ENCODE measurements at regions not wholly inside any gene's neighbourhood (a gene's known extent, or its start where the extent isn't known, plus 50 kb on each side); places are given as distances from the start of the nearest gene placed in this dataset.

- Histone ChIP-seq H3K4me3 (ENCODE audit: control extremely low read depth in 1 of 5, extremely low read depth in 1 of 5, insufficient read depth in 1 of 5, low read depth in 2 of 5, low read length in 4 of 5) (no peak overlapping the region), H4K20me1 (ENCODE audit: control insufficient read depth, insufficient read depth, low read length, poor library complexity, severe bottlenecking) (no peaks in the 10 kb centered on the region), H3K27ac (ENCODE audit: low read length in 2 of 2) (no peak overlapping the region), H3K36me3 (replicated peaks in 1 of 2; ENCODE audit: control extremely low read depth in 1 of 2, control insufficient read depth in 1 of 2, extremely low read depth in 1 of 2, insufficient read depth in 2 of 2, low read length in 1 of 2) (no peaks in the 10 kb centered on the region), H3K4me1 (ENCODE audit: control insufficient read depth in 2 of 2, insufficient read depth in 2 of 2, low read length in 2 of 2) (no peaks in the 10 kb centered on the region), H3K27me3 (replicated peaks in 1 of 4; ENCODE audit: control extremely low read depth in 1 of 4, control insufficient read depth in 3 of 4, insufficient read depth in 4 of 4, low read length in 3 of 4) (peaks cover 0 to 7% (median 2%) of the 10 kb centered on the region in 4 experiments), H3K79me2 (ENCODE audit: control insufficient read depth, insufficient read depth, low read length) (no peaks in the 10 kb centered on the region), H3K9me3 (ENCODE audit: control extremely low read depth in 1 of 3, control insufficient read depth in 2 of 3, insufficient read depth in 1 of 3, low read length in 2 of 3) (peaks cover 0 to 4% (median 1%) of the 10 kb centered on the region in 3 donors), H2AFZ (ENCODE audit: insufficient read depth, low read depth, low read length, poor library complexity, severe bottlenecking) (no peak overlapping the region), H3K9ac (ENCODE audit: low read length) (no peak overlapping the region), H3K4me2 (replicated peaks; ENCODE audit: low read depth, low read length, poor library complexity, severe bottlenecking) (no peak overlapping the region)
- 88% methylated on average over 1 of the region's 3 CpGs for WGBS (ENCODE audit: insufficient coverage)
- H3K4me3 Mint-ChIP-seq = no peak overlapping the region
- DNase-seq (no peak), ATAC-seq (ENCODE audit: low read depth) (no peak)
- H3K27ac Mint-ChIP-seq = no peak overlapping the region
- CTCF ChIA-PET = no interaction called here
- H3K9me3 Mint-ChIP-seq (ENCODE audit: insufficient read depth) = peaks cover 5% of the 10 kb centered on the region
- peaks cover 39% of the 10 kb centered on the region for H3K27me3 Mint-ChIP-seq
- POLR2A ChIA-PET = no interaction called here
- H3K4me1 Mint-ChIP-seq = no peaks in the 10 kb centered on the region
- no peak for TF ChIP-seq CTCF (IDR thresholded peaks at IDR 0.05)
- no peak for TF ChIP-seq EZH2 (IDR thresholded peaks at IDR 0.05; ENCODE audit: borderline replicate concordance, insufficient read depth, low read depth, low read length, poor library complexity, severe bottlenecking)
- intact Hi-C loops (cut with micrococcal nuclease) = no loop called here
Observed at GRCh38 chr2:12968399-12968798, 251.7 kb downstream of the TRIB2 start.

GRCh38 chr2:12970861-12971260 lies 254.1 kb downstream of the TRIB2 start:
- WGBS (ENCODE audit: insufficient coverage) = 80% methylated on average over 1 of the region's 4 CpGs
- CTCF ChIA-PET = interaction anchor here (1.7 kb wide), 1 partner anchor 36 kb away, joined by 6 read pairs; no protein-coding TSS in a partner anchor

More at GRCh38 chr2:12970861-12971260, 254.1 kb downstream of the TRIB2 start:
- no peak overlapping the region for H3K4me3 ChIP-seq (ENCODE audit: control extremely low read depth in 1 of 5, extremely low read depth in 1 of 5, insufficient read depth in 1 of 5, low read depth in 2 of 5, low read length in 4 of 5)
- no peak overlapping the region for H2AFZ ChIP-seq (ENCODE audit: insufficient read depth, low read depth, low read length, poor library complexity, severe bottlenecking)
- H3K4me2 ChIP-seq (replicated peaks; ENCODE audit: low read depth, low read length, poor library complexity, severe bottlenecking) = no peak overlapping the region
- POLR2A ChIA-PET = no interaction called here
- no peaks in the 10 kb centered on the region for H3K4me1 ChIP-seq (ENCODE audit: control insufficient read depth in 2 of 2, insufficient read depth in 2 of 2, low read length in 2 of 2)
- no peak overlapping the region for H3K27ac ChIP-seq (ENCODE audit: low read length in 2 of 2)
- H3K36me3 ChIP-seq (replicated peaks in 1 of 2; ENCODE audit: control extremely low read depth in 1 of 2, control insufficient read depth in 1 of 2, extremely low read depth in 1 of 2, insufficient read depth in 2 of 2, low read length in 1 of 2) = no peaks in the 10 kb centered on the region
- Mint-ChIP-seq H3K27ac (no peak overlapping the region), H3K9me3 (ENCODE audit: insufficient read depth) (peaks cover 8% of the 10 kb centered on the region), H3K4me3 (no peak overlapping the region), H3K27me3 (peaks cover 45% of the 10 kb centered on the region), H3K4me1 (no peaks in the 10 kb centered on the region)
- no peak for TF ChIP-seq EZH2 (IDR thresholded peaks at IDR 0.05; ENCODE audit: borderline replicate concordance, insufficient read depth, low read depth, low read length, poor library complexity, severe bottlenecking)
- no peak for TF ChIP-seq CTCF (IDR thresholded peaks at IDR 0.05)
- DNase-seq (no peak), ATAC-seq (ENCODE audit: low read depth) (no peak)
- intact Hi-C loops (cut with micrococcal nuclease) = no loop called here
- peaks cover 0 to 7% (median 2%) of the 10 kb centered on the region in 4 experiments for H3K27me3 ChIP-seq (replicated peaks in 1 of 4; ENCODE audit: control extremely low read depth in 1 of 4, control insufficient read depth in 3 of 4, insufficient read depth in 4 of 4, low read length in 3 of 4)
- H3K79me2 ChIP-seq (ENCODE audit: control insufficient read depth, insufficient read depth, low read length) = no peaks in the 10 kb centered on the region
- no peak overlapping the region for H3K9ac ChIP-seq (ENCODE audit: low read length)
- no peaks in the 10 kb centered on the region for H4K20me1 ChIP-seq (ENCODE audit: control insufficient read depth, insufficient read depth, low read length, poor library complexity, severe bottlenecking)
- H3K9me3 ChIP-seq (ENCODE audit: control extremely low read depth in 1 of 3, control insufficient read depth in 2 of 3, insufficient read depth in 1 of 3, low read length in 2 of 3) = peaks cover 0 to 7% (median 1%) of the 10 kb centered on the region in 3 donors

Measured in B cell (primary cell).